Stomach (tissue), 8 donors: ENCODE measurements at regions not wholly inside any gene's neighbourhood (a gene's known extent, or its start where the extent isn't known, plus 50 kb on each side); places are given as distances from the start of the nearest gene placed in this dataset.

Source experiments
- DNase-seq, 2 donors: peaks; one replicate each; pipeline versions ENCODE4 v3.0.0 to v3.0.0-alpha.2; 2013 to 2019
- H3K27ac ChIP-seq, 5 donors: fragments of 200-600 bp in 4 of 5; sonication (generic) in 4 of 5; one replicate each; pipeline ENCODE4 v1.5.1; 2013 to 2019; ENCODE audit warnings: mild to moderate bottlenecking in 1 of 5, moderate library complexity in 1 of 5
- H3K27me3 ChIP-seq, 3 donors: fragments of 200-600 bp; sonication (generic); one replicate each; pipeline ENCODE4 v1.5.1; 2017 to 2019; ENCODE audit warnings: mixed run types in 1 of 3
- H3K36me3 ChIP-seq, 4 donors: fragments of 200-600 bp; sonication (generic); 1 replicate in 3 of 4; 2 replicates in 1 of 4; pipeline ENCODE4 v1.5.1; 2016 to 2019
- H3K4me1 ChIP-seq, 4 donors: fragments of 200-600 bp; sonication (generic); one replicate each; pipeline ENCODE4 v1.5.1; 2016 to 2019
- H3K4me3 ChIP-seq, 4 donors: fragments of 200-600 bp; sonication (generic) in 3 of 4; one replicate each; pipeline ENCODE4 v1.5.1; 2016 to 2019; ENCODE audit warnings: mild to moderate bottlenecking in 1 of 4
- H3K9me3 ChIP-seq, 4 donors: fragments of 200-600 bp; sonication (generic); one replicate each; pipeline ENCODE4 v1.5.1; 2016 to 2019
- EP300 ChIP-seq: sonication (generic); formaldehyde crosslinking; IDR thresholded peaks from one replicate; pipeline ENCODE4 v1.6.1; 2017; ENCODE audit warnings: antibody characterized with exemption
- POLR2A ChIP-seq, 4 donors: fragments of 450-650 bp; IDR thresholded peaks; one replicate each; pipeline ENCODE4 v1.6.1; 2016; ENCODE audit warnings: antibody characterized with exemption in 4 of 4, control low read depth in 2 of 4, mild to moderate bottlenecking in 1 of 4, moderate library complexity in 1 of 4
- POLR2AphosphoS5 ChIP-seq, 3 donors: sonication (generic); formaldehyde crosslinking; IDR thresholded peaks; one replicate each; pipeline ENCODE4 v1.6.1; 2016; ENCODE audit warnings: antibody characterized with exemption in 3 of 3
- WGBS, 5 donors: extraction: QIAGEN DNeasy Blood & Tissue Kit in 3 of 5; methylation state at CpG; one replicate each; pipeline versions ENCODE4 v1.1.5 to v1.1.7; 2013 to 2018; 5-methylcytosine and 5-hydroxymethylcytosine counted together
- intact Hi-C: fragments of 100-400 bp; cut with DNase I; formaldehyde crosslinking; loops from one replicate; pipeline ENCODE4 v1.15.1; 2023; ENCODE audit warnings: low total_unique reads
- TF ChIP-seq, protein P1 (sequence below), 7 experiments: fragments of 450-650 bp in 4 of 7; fragments of 200-600 bp in 3 of 7; sonication (generic) in 3 of 7; IDR thresholded peaks; one replicate each; pipeline ENCODE4 v1.5.1; 2016 to 2019; ENCODE audit warnings: antibody characterized with exemption in 7 of 7, control low read depth in 2 of 7, mild to moderate bottlenecking in 1 of 7
- donor health status: healthy with polysubstance abuse.
- donor health status: Bipolar disorder and iron deficiency.
- donor health status: healthy.

DNA sequence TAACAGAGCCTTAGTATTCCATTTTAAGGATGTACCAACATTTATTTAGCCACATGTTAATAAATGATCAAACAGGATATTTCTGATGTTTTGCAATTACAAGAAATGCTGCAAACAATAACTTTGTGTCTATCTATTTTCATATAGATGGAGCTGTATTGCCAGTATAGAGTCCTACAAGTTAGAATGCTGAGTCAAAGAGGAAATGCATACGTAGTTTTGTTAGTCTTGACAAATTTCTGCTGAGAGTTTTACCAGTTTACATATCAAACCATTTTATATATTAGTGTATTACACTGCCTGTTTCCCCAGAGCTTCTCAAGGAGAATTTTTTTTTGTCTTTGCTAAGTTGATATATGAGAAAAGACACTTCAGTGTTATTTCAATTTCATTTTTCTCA lies 541.7 kb downstream of the SLC16A7 start:
- H3K4me1 ChIP-seq: no peaks in the 10 kb centered on the region
- H3K4me3 ChIP-seq: no peak overlapping the region
- no peaks in the 10 kb centered on the region for H3K27me3 ChIP-seq
- H3K27ac ChIP-seq: no peak overlapping the region
- DNase-seq: no peak
- no peaks in the 10 kb centered on the region for H3K36me3 ChIP-seq
- intact Hi-C loops: no loop called here
- 24 to 72% (median 61%) methylated on average over 1 of the region's 1 CpG for WGBS, 5 donors
- H3K9me3 ChIP-seq: no peaks in the 10 kb centered on the region
- TF ChIP-seq POLR2AphosphoS5 (IDR thresholded peaks at IDR 0.05) (no peak), POLR2A (IDR thresholded peaks at IDR 0.05) (no peak), EP300 (no peak)
- TF ChIP-seq, protein P1, sequence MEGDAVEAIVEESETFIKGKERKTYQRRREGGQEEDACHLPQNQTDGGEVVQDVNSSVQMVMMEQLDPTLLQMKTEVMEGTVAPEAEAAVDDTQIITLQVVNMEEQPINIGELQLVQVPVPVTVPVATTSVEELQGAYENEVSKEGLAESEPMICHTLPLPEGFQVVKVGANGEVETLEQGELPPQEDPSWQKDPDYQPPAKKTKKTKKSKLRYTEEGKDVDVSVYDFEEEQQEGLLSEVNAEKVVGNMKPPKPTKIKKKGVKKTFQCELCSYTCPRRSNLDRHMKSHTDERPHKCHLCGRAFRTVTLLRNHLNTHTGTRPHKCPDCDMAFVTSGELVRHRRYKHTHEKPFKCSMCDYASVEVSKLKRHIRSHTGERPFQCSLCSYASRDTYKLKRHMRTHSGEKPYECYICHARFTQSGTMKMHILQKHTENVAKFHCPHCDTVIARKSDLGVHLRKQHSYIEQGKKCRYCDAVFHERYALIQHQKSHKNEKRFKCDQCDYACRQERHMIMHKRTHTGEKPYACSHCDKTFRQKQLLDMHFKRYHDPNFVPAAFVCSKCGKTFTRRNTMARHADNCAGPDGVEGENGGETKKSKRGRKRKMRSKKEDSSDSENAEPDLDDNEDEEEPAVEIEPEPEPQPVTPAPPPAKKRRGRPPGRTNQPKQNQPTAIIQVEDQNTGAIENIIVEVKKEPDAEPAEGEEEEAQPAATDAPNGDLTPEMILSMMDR (IDR thresholded peaks at IDR 0.05): no peak

DNA sequence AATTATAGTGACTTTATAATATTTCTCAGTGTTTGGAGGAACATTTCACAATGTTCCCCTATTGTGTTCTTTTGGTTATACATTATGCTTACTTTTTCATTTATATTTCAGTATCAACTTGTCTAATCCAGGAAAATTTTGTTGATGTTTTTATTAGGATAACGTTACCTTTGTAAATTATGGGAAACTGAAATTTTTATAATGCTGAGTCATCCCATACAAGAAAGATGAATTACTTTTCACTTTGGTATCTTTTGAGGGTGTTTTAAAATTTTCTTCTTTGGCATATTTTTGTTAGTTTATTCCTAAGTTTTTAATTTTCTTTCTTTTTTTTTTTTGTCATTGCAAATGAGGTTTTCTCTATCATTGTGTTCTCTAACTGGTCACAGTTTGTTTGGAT lies 542.7 kb downstream of the SLC16A7 start:
- no peak for TF ChIP-seq EP300
- TF ChIP-seq POLR2AphosphoS5 (IDR thresholded peaks at IDR 0.05): no peak
- TF ChIP-seq POLR2A (IDR thresholded peaks at IDR 0.05): no peak
- TF ChIP-seq, protein P1 (IDR thresholded peaks at IDR 0.05): no peak
- no peaks in the 10 kb centered on the region for H3K27me3 ChIP-seq
- H3K36me3 ChIP-seq: no peaks in the 10 kb centered on the region
- H3K27ac ChIP-seq: no peak overlapping the region
- H3K4me1 ChIP-seq: no peaks in the 10 kb centered on the region
- WGBS, 5 donors: 65 to 87% (median 78%) methylated on average over 1 of the region's 1 CpG
- H3K4me3 ChIP-seq: no peak overlapping the region
- intact Hi-C loops: no loop called here
- H3K9me3 ChIP-seq: no peaks in the 10 kb centered on the region
- DNase-seq: no peak

DNA sequence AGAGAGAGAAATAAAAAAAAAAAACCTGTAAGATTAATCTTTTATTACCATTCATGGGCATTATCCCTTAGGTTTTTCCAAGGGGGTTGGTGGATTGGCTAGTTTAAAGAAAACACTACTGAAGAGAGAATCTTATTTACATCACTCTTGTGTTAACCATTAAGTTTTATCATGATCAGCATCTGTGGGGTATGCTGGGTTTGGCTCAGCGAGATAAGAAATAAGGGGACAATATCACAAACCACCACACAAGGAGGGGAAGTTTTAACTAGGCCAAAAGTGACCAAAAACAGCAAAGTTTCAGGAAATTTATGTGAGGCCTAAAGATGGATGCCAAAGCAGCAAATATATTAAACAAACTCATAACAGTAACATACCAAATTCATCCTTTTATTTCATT lies 548.6 kb downstream of the SLC16A7 start:
- H3K9me3 ChIP-seq: no peaks in the 10 kb centered on the region
- WGBS, 5 donors: 63 to 81% (median 80%) methylated on average over 1 of the region's 1 CpG
- no peaks in the 10 kb centered on the region for H3K4me1 ChIP-seq
- no peaks in the 10 kb centered on the region for H3K36me3 ChIP-seq
- DNase-seq: no peak
- H3K4me3 ChIP-seq: no peak overlapping the region
- TF ChIP-seq POLR2AphosphoS5 (IDR thresholded peaks at IDR 0.05) (no peak), EP300 (no peak), POLR2A (IDR thresholded peaks at IDR 0.05) (no peak)
- TF ChIP-seq, protein P1 (IDR thresholded peaks at IDR 0.05): no peak
- intact Hi-C loops: no loop called here
- no peak overlapping the region for H3K27ac ChIP-seq
- no peaks in the 10 kb centered on the region for H3K27me3 ChIP-seq

DNA sequence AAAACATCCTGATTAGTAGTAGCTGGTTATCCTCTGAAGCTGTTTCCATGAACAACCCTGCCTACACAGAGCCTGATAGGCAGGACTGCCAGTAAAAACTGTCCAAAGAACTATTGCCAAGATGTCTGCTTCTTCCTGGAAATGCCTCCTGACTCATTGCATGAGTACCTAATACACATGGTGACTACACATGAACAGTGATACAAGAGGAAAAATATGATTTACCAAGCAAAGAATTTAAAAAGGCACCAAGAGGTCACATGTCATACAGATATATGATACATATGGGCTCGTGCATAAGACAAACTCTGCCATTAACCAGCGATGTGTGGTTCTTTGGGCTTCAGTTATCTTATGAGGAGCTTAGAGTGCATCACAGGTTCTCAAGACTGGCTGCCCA lies 552.3 kb downstream of the SLC16A7 start:
- no peaks in the 10 kb centered on the region for H3K9me3 ChIP-seq
- TF ChIP-seq, protein P1 (IDR thresholded peaks at IDR 0.05): no peak
- no peak for TF ChIP-seq EP300
- TF ChIP-seq POLR2A (IDR thresholded peaks at IDR 0.05): no peak
- no peak for TF ChIP-seq POLR2AphosphoS5 (IDR thresholded peaks at IDR 0.05)
- intact Hi-C loops: no loop called here
- H3K4me3 ChIP-seq: no peak overlapping the region
- no peaks in the 10 kb centered on the region for H3K27me3 ChIP-seq
- H3K4me1 ChIP-seq: no peaks in the 10 kb centered on the region
- DNase-seq: no peak
- H3K36me3 ChIP-seq: no peaks in the 10 kb centered on the region
- 63 to 88% (median 79%) methylated on average over 2 of the region's 2 CpGs for WGBS, 5 donors
- H3K27ac ChIP-seq: no peak overlapping the region
